IMR-90 (cell line): ENCODE measurements at regions not wholly inside any gene's neighbourhood (a gene's known extent, or its start where the extent isn't known, plus 50 kb on each side); places are given as distances from the start of the nearest gene placed in this dataset.

Experiments used
- ATAC-seq: fragments of 200-7000 bp; cut with Tn5 transposase; 2 replicates; pipeline ENCODE4 v1.9.1; 2020; ENCODE audit warnings: low read depth, mild to moderate bottlenecking, moderate library complexity
- BruUV-seq: library from RNA; stranded (reverse); fragments of 400-500 nt; replicated peaks from 2 replicates; lab custom pipeline; 2021; lab: Mats Ljungman, UMichigan
- CTCF ChIA-PET: fragments of 300-600 bp; formaldehyde crosslinking; extraction: SDS; loops from one replicate; lab custom pipeline; 2021; ENCODE audit warnings: antibody characterized with exemption; lab: Yijun Ruan, JAX
- POLR2A ChIA-PET: fragments of 300-600 bp; sonication (Branson Sonifier 250); formaldehyde crosslinking; loops from one replicate; lab custom pipeline; 2022; ENCODE audit warnings: antibody characterized with exemption; ENCODE audit not compliant: unreplicated experiment; lab: Charles Lee
- DNase-seq: peaks from one replicate; pipeline ENCODE4 v3.0.0; 2013
- H2AFZ ChIP-seq: replicated peaks from 2 replicates; pipeline ENCODE3; 2013; ENCODE audit warnings: low read length, mild to moderate bottlenecking; ENCODE audit not compliant: poor library complexity
- H2AK5ac ChIP-seq: 2 replicates; pipeline ENCODE4 v1.6.1; 2013; ENCODE audit warnings: low read depth, low read length, inconsistent platforms
- H2AK9ac ChIP-seq: replicated peaks from 2 replicates; pipeline ENCODE3; 2013; ENCODE audit warnings: mild to moderate bottlenecking, low read depth, low read length, moderate library complexity; ENCODE audit not compliant: poor library complexity
- H2BK120ac ChIP-seq: 2 replicates; pipeline ENCODE4 v1.6.1; 2013; ENCODE audit warnings: low read depth, low read length, inconsistent platforms
- H2BK15ac ChIP-seq: 3 replicates; pipeline ENCODE4 v1.6.1; 2013; ENCODE audit warnings: low read depth, low read length, inconsistent platforms
- H2BK20ac ChIP-seq: 2 replicates; pipeline ENCODE4 v1.6.1; 2013; ENCODE audit warnings: low read depth, mild to moderate bottlenecking, inconsistent platforms, low read length, moderate library complexity
- H2BK5ac ChIP-seq: 2 replicates; pipeline ENCODE4 v1.6.1; 2013; ENCODE audit warnings: mild to moderate bottlenecking, low read depth, low read length, inconsistent platforms; ENCODE audit not compliant: poor library complexity, severe bottlenecking
- H3K14ac ChIP-seq: replicated peaks from 2 replicates; pipeline ENCODE4 v1.6.1; 2013; ENCODE audit warnings: low read depth, low read length, inconsistent platforms
- H3K18ac ChIP-seq: 2 replicates; pipeline ENCODE4 v1.6.1; 2013; ENCODE audit warnings: low read depth, low read length, control low read depth
- H3K23ac ChIP-seq: 2 replicates; pipeline ENCODE4 v1.6.1; 2013; ENCODE audit warnings: low read depth, low read length, inconsistent platforms
- H3K27ac ChIP-seq: 2 replicates; pipeline ENCODE4 v1.5.1; 2013; ENCODE audit warnings: mild to moderate bottlenecking, control low read depth, low read length; ENCODE audit not compliant: insufficient read depth
- H3K27me3 ChIP-seq: 2 replicates; pipeline ENCODE4 v1.6.1; 2013; ENCODE audit warnings: low read length; ENCODE audit not compliant: control insufficient read depth, insufficient read depth
- H3K36me3 ChIP-seq: 2 replicates; pipeline ENCODE4 v1.6.1; 2013; ENCODE audit warnings: low read length, mixed read lengths; ENCODE audit not compliant: control insufficient read depth, insufficient read depth
- H3K4ac ChIP-seq: 2 replicates; pipeline ENCODE4 v1.6.1; 2013; ENCODE audit warnings: low read depth, low read length, inconsistent platforms
- H3K4me1 ChIP-seq: 2 replicates; pipeline ENCODE4 v1.6.1; 2013; ENCODE audit warnings: low read length, mixed read lengths; ENCODE audit not compliant: control insufficient read depth, insufficient read depth
- H3K4me2 ChIP-seq: 2 replicates; pipeline ENCODE4 v1.6.1; 2013; ENCODE audit warnings: low read depth, mild to moderate bottlenecking, control low read depth, low read length, moderate library complexity
- H3K4me3 ChIP-seq: 2 replicates; pipeline ENCODE4 v1.5.1; 2013; ENCODE audit warnings: low read depth, mild to moderate bottlenecking, control low read depth, low read length, moderate library complexity; ENCODE audit not compliant: insufficient read depth
- H3K56ac ChIP-seq: 2 replicates; pipeline ENCODE4 v1.6.1; 2013; ENCODE audit warnings: low read length, inconsistent platforms; ENCODE audit not compliant: insufficient read depth; ENCODE audit errors: extremely low read depth
- H3K79me1 ChIP-seq, 2 experiments: 2 replicates each; pipeline ENCODE4 v1.6.1; 2013; ENCODE audit warnings: low read length in 2 of 2, inconsistent platforms in 1 of 2, low read depth in 1 of 2
- H3K9ac ChIP-seq: 2 replicates; pipeline ENCODE4 v1.6.1; 2013; ENCODE audit warnings: low read depth, low read length, control low read depth
- H3K9me1 ChIP-seq: 2 replicates; pipeline ENCODE4 v1.6.1; 2013; ENCODE audit warnings: low read length, inconsistent platforms; ENCODE audit not compliant: insufficient read depth
- H3K9me3 ChIP-seq: 2 replicates; pipeline ENCODE4 v1.6.1; 2013; ENCODE audit warnings: low read length; ENCODE audit not compliant: control insufficient read depth, insufficient read depth
- H4K20me1 ChIP-seq: 2 replicates; pipeline ENCODE4 v1.6.1; 2013; ENCODE audit warnings: low read length, inconsistent platforms; ENCODE audit not compliant: insufficient read depth
- H4K5ac ChIP-seq: 2 replicates; pipeline ENCODE4 v1.6.1; 2013; ENCODE audit warnings: mild to moderate bottlenecking, low read depth, low read length, control low read depth
- H4K8ac ChIP-seq, 2 experiments: 2 replicates each; pipeline ENCODE4 v1.6.1; 2013; ENCODE audit warnings: low read depth in 2 of 2, low read length in 2 of 2, control low read depth in 1 of 2, inconsistent platforms in 1 of 2
- H4K91ac ChIP-seq: 2 replicates; pipeline ENCODE4 v1.6.1; 2013; ENCODE audit warnings: low read depth, low read length, inconsistent platforms; ENCODE audit not compliant: insufficient read depth
- BHLHE40 ChIP-seq: fragments of 150-350 bp; IDR thresholded peaks from 2 replicates; pipeline ENCODE4 v1.6.1; 2016; ENCODE audit warnings: mild to moderate bottlenecking, low read depth, low read length
- CEBPB ChIP-seq: IDR thresholded peaks from 2 replicates; pipeline ENCODE4 v1.6.1; 2012; ENCODE audit warnings: low read depth, low read length, improper control_type of control experiment
- CHD1 ChIP-seq: IDR thresholded peaks from 2 replicates; pipeline ENCODE4 v1.6.1; 2012; ENCODE audit warnings: low read depth, low read length, improper control_type of control experiment
- FOS ChIP-seq: fragments of 150-350 bp; IDR thresholded peaks from 2 replicates; pipeline ENCODE4 v1.6.1; 2016; ENCODE audit warnings: low read depth, low read length
- MAFK ChIP-seq: IDR thresholded peaks from 2 replicates; pipeline ENCODE4 v1.6.1; 2012; ENCODE audit warnings: low read depth, low read length, improper control_type of control experiment
- MAZ ChIP-seq: IDR thresholded peaks from 2 replicates; pipeline ENCODE4 v1.6.1; 2012; ENCODE audit warnings: low read depth, mild to moderate bottlenecking, low read length, improper control_type of control experiment, moderate library complexity, borderline replicate concordance
- MXI1 ChIP-seq: IDR thresholded peaks from 2 replicates; pipeline ENCODE4 v1.6.1; 2012; ENCODE audit warnings: low read depth, mild to moderate bottlenecking, low read length, moderate library complexity, borderline replicate concordance
- NFE2L2 ChIP-seq: fragments of 150-350 bp; IDR thresholded peaks from 2 replicates; pipeline ENCODE4 v1.6.1; 2016; ENCODE audit warnings: low read depth, mild to moderate bottlenecking, low read length
- POLR2A ChIP-seq: IDR thresholded peaks from 2 replicates; pipeline ENCODE4 v1.6.1; 2012; ENCODE audit warnings: mild to moderate bottlenecking, low read depth, low read length
- RAD21 ChIP-seq: IDR thresholded peaks from 2 replicates; pipeline ENCODE4 v1.6.1; 2012; ENCODE audit warnings: low read length, improper control_type of control experiment
- RCOR1 ChIP-seq: IDR thresholded peaks from 2 replicates; pipeline ENCODE4 v1.6.1; 2012; ENCODE audit warnings: mild to moderate bottlenecking, low read length, improper control_type of control experiment; ENCODE audit not compliant: insufficient replicate concordance
- RFX5 ChIP-seq: IDR thresholded peaks from 2 replicates; pipeline ENCODE4 v1.8.0; 2012; ENCODE audit warnings: low read depth, mild to moderate bottlenecking, low read length, moderate library complexity
- SMC3 ChIP-seq: fragments of 150-350 bp; IDR thresholded peaks from 2 replicates; pipeline ENCODE4 v1.6.1; 2016; ENCODE audit warnings: low read depth, mild to moderate bottlenecking, antibody characterized with exemption, low read length, moderate library complexity
- WGBS, 2 experiments: methylation state at CpG; one replicate each; pipeline versions ENCODE4 v1.1.5 to v1.1.7; 2013; ENCODE audit warnings: missing lambda C conversion rate in 2 of 2; ENCODE audit not compliant: insufficient read length in 1 of 2; ENCODE audit errors: extremely low coverage in 2 of 2; 5-methylcytosine and 5-hydroxymethylcytosine counted together
- dilution Hi-C: fragments of 300-500 bp; cut with HindIII; formaldehyde crosslinking; loops from one replicate; pipeline ENCODE4 v1.14.3; 2018; ENCODE audit warnings: low sequenced_read_pairs; ENCODE audit not compliant: unreplicated experiment
- in situ Hi-C: fragments of 300-500 bp; cut with MboI; formaldehyde crosslinking; loops from 3 replicates; pipeline ENCODE4 v1.14.3; 2019; ENCODE audit warnings: low sequenced_read_pairs, inconsistent platforms, mixed read lengths
- intact Hi-C: fragments of 100-400 bp; cut with micrococcal nuclease; formaldehyde crosslinking; loops from 2 replicates; pipeline ENCODE4 v1.10.0; 2022
- TF ChIP-seq, protein P1 (sequence below): conservative IDR thresholded peaks from 2 replicates; pipeline ENCODE4 v1.5.1; 2012; ENCODE audit warnings: mild to moderate bottlenecking, low read depth, low read length, improper control_type of control experiment
- TF ChIP-seq, protein P2 (sequence below): fragments of 150-350 bp; IDR thresholded peaks from 2 replicates; pipeline ENCODE4 v1.6.1; 2016; ENCODE audit warnings: low read depth, mild to moderate bottlenecking, low read length, moderate library complexity, borderline replicate concordance
- TF ChIP-seq, protein P3 (sequence below): fragments of 150-350 bp; IDR thresholded peaks from 2 replicates; pipeline ENCODE4 v1.6.1; 2017; ENCODE audit warnings: mild to moderate bottlenecking, antibody characterized with exemption, low read length, low read depth

DNA sequence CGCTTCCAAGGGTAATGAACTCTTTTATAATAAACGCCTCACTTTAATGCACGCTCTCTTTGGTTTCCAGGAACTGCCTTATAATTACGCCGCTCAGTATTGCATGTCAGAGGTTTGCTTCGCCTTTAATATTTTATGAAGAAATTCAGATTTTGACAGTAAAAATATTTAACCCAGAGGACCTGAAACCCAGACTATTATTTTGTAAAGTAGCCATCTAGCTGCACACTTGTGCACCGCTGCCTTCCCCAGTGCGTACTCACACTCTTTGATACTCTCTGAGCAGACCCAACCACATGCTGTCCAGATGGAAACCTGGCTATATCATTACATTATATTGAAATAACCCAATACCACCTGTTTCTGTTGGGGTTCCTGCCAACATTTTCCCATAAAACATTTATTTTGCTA is 270.1 kb downstream of the C1D start:
- in situ Hi-C loops, result no loop called here
- intact Hi-C loops, result no loop called here
- POLR2A ChIA-PET, result no interaction called here

More for the DNA sequence above, 270.1 kb downstream of the C1D start:
- BruUV-seq, result no TSS peak
- H3K27me3 ChIP-seq, result no peaks in the 10 kb centered on the region
- H4K20me1 ChIP-seq, result peaks cover 5% of the 10 kb centered on the region; the same call in 1 of the 2 replicates
- no peak overlapping the region for H3K4me2 ChIP-seq
- no peak overlapping the region for H4K8ac ChIP-seq
- dilution Hi-C loops, result no loop called here
- no peaks in the 10 kb centered on the region for H3K36me3 ChIP-seq
- H3K9ac ChIP-seq, result no peak overlapping the region
- H3K14ac ChIP-seq, result no peak overlapping the region
- H3K27ac ChIP-seq, result no peak overlapping the region
- WGBS, 2 experiments, result no CpG with 5 or more reads among the region's 8 CpGs
- ATAC-seq, result no peak
- H3K23ac ChIP-seq, result no peak overlapping the region
- no peak overlapping the region for H3K56ac ChIP-seq
- H2BK5ac ChIP-seq, result no peak overlapping the region
- TF ChIP-seq MXI1 (no peak), RAD21 (no peak), NFE2L2 (no peak), RCOR1 (no peak), MAFK (no peak), CEBPB (no peak), POLR2A (no peak), SMC3 (no peak), MAZ (no peak), CHD1 (no peak), RFX5 (no peak), BHLHE40 (no peak), FOS (no peak)
- TF ChIP-seq, protein P1, sequence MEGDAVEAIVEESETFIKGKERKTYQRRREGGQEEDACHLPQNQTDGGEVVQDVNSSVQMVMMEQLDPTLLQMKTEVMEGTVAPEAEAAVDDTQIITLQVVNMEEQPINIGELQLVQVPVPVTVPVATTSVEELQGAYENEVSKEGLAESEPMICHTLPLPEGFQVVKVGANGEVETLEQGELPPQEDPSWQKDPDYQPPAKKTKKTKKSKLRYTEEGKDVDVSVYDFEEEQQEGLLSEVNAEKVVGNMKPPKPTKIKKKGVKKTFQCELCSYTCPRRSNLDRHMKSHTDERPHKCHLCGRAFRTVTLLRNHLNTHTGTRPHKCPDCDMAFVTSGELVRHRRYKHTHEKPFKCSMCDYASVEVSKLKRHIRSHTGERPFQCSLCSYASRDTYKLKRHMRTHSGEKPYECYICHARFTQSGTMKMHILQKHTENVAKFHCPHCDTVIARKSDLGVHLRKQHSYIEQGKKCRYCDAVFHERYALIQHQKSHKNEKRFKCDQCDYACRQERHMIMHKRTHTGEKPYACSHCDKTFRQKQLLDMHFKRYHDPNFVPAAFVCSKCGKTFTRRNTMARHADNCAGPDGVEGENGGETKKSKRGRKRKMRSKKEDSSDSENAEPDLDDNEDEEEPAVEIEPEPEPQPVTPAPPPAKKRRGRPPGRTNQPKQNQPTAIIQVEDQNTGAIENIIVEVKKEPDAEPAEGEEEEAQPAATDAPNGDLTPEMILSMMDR, result no peak
- TF ChIP-seq, protein P2, sequence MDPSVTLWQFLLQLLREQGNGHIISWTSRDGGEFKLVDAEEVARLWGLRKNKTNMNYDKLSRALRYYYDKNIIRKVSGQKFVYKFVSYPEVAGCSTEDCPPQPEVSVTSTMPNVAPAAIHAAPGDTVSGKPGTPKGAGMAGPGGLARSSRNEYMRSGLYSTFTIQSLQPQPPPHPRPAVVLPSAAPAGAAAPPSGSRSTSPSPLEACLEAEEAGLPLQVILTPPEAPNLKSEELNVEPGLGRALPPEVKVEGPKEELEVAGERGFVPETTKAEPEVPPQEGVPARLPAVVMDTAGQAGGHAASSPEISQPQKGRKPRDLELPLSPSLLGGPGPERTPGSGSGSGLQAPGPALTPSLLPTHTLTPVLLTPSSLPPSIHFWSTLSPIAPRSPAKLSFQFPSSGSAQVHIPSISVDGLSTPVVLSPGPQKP, result no peak
- TF ChIP-seq, protein P3, sequence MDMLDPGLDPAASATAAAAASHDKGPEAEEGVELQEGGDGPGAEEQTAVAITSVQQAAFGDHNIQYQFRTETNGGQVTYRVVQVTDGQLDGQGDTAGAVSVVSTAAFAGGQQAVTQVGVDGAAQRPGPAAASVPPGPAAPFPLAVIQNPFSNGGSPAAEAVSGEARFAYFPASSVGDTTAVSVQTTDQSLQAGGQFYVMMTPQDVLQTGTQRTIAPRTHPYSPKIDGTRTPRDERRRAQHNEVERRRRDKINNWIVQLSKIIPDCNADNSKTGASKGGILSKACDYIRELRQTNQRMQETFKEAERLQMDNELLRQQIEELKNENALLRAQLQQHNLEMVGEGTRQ, result no peak
- no peak overlapping the region for H4K91ac ChIP-seq
- peaks cover 3% of the 10 kb centered on the region for H3K4me1 ChIP-seq
- H2AFZ ChIP-seq, result no peak overlapping the region
- no peak overlapping the region for H2BK15ac ChIP-seq
- DNase-seq, result no peak
- H3K79me1 ChIP-seq, result no peaks in the 10 kb centered on the region; a peak in 1 of 4 replicates
- H3K18ac ChIP-seq, result no peak overlapping the region
- no peak overlapping the region for H2BK20ac ChIP-seq
- no peak overlapping the region for H2AK9ac ChIP-seq
- H2AK5ac ChIP-seq, result no peak overlapping the region
- no peak overlapping the region for H4K5ac ChIP-seq
- no peak overlapping the region for H2BK120ac ChIP-seq
- H3K9me3 ChIP-seq, result no peaks in the 10 kb centered on the region
- H3K4me3 ChIP-seq, result no peak overlapping the region
- CTCF ChIA-PET, result interaction anchor here (0.6 kb wide), 1 partner anchor 70 kb away, joined by 3 read pairs; no protein-coding TSS in a partner anchor
- H3K4ac ChIP-seq, result no peak overlapping the region
- no peaks in the 10 kb centered on the region; the same call in 1 of the 2 replicates for H3K9me1 ChIP-seq
